ENCODE measurements at regions not wholly inside any gene's neighbourhood (a gene's known extent, or its start where the extent isn't known, plus 50 kb on each side); places are given as distances from the start of the nearest gene placed in this dataset.

- no peak for TF ChIP-seq CTCF (IDR thresholded peaks at IDR 0.05)
- TF ChIP-seq POLR2A (IDR thresholded peaks at IDR 0.05), result no peak
Observed at GRCh38 chr19:13699786-13700185, 64.5 kb upstream of the MRI1 start.

Data from uterus (tissue), 2 donors.